ENCODE measurements at regions not wholly inside any gene's neighbourhood (a gene's known extent, or its start where the extent isn't known, plus 50 kb on each side); places are given as distances from the start of the nearest gene placed in this dataset.

GRCh38 chr3:7913283-7913682 lies 588.3 kb upstream of the LMCD1 start:
- no peak for DNase-seq (ENCODE audit: low spot score)

DNA sequence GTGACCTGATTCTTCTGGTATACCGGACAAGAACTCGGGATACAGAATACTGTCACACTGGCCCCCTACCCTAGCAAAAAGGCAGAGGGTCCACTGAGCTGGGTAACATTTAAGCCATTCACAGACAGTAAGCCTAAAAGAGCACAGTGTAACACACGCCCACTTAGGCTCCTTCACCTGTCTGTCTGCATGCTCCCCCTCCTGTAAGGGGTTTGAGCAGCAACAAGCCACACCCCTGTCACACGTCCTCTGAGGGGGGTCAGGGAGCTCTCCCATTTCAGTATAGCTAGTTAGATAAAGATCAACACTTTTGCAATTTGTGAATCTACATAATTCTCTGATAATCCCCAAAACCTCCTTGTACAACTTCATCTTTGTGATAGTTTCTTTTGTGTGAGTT lies 586.3 kb upstream of the LMCD1 start:
- DNase-seq (ENCODE audit: low spot score): no peak

GRCh38 chr3:7917443-7918151 lies 584.0 kb upstream of the LMCD1 start:
- no peak for DNase-seq (ENCODE audit: low spot score)

DNA sequence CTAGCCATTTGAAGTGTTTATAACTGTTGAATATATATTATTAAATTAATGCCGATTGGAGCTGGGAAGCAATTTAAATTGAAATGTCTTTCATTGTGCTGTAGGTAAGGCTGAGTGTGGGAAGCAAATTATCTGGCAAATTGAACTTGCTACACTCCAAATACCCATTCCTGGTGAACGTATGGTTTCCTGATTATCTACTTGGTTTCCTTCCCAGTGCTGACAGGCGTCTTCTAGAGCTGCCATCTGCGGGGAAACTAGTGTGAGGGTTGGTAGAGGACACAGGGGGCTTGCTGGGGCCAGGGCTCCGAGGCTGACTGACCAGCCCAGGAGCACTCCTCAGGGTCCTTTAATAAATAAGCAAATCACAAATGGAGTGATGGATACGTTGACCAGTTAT lies 581.4 kb upstream of the LMCD1 start:
- DNase-seq (ENCODE audit: low spot score): no peak

GRCh38 chr3:7924228-7924627 lies 577.4 kb upstream of the LMCD1 start:
- no peak for DNase-seq (ENCODE audit: low spot score)

DNA sequence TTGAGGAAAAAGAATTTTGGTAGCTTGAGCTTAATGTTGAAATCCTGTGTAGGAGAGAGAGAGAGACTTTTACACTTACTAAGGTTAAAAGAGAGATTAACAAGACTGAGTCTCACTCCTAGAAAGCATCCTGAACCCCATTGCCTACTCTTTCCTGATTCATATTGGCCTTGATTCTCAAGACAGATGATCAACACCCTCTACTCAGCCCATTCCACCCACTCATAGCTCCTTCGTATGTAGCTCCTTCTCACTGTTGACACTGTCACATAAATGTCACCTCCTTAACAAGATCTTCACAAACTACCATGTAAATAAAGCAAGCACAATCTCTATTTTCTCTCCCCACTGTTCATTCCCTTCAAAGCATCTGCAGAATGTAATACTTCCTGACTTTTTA lies 574.6 kb upstream of the LMCD1 start:
- DNase-seq (ENCODE audit: low spot score): no peak

DNA sequence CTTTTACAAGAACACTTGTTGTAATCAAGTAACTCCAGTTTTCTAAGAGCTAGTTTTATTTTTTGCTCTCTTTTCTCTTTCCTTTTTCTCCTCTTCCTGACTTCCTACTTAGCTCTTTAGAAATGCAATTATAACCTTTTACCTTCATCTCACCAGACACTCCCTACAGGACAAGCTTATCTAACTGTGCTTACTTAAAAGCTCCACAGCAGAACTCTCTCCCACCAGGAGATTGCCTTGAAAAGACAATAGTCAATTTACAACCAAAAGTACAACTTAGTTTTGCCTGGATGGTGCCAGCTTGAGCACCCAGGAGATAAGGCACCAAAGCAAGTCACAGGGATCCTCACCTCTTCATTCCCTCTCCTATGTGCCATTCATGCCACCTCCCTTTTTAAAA lies 573.8 kb upstream of the LMCD1 start:
- no peak for DNase-seq (ENCODE audit: low spot score)

GRCh38 chr3:7929319-7929889 lies 572.2 kb upstream of the LMCD1 start:
- no peak for DNase-seq (ENCODE audit: low spot score)

GRCh38 chr3:7934362-7934761 lies 567.3 kb upstream of the LMCD1 start:
- no peak for DNase-seq (ENCODE audit: low spot score)

DNA sequence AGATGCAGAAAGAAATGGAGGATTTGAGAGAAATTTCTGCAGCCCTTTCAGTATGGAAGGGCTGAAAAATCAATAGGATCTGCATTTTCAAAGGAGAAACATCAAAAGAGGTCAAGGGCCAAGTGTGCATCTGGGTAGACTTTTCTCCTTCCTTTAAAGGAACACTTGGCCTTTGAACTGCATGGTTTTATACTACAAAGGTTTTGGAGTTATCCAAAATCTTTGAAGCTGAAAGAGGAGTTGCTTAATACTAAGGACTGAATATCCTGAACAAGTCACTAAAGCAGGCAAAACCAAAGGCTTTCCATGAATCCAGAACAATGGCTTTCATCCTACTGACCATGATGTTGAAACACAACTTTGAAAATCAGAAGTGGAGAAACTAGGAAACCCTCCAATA lies 553.7 kb upstream of the LMCD1 start:
- DNase-seq (ENCODE audit: low spot score): no peak

DNA sequence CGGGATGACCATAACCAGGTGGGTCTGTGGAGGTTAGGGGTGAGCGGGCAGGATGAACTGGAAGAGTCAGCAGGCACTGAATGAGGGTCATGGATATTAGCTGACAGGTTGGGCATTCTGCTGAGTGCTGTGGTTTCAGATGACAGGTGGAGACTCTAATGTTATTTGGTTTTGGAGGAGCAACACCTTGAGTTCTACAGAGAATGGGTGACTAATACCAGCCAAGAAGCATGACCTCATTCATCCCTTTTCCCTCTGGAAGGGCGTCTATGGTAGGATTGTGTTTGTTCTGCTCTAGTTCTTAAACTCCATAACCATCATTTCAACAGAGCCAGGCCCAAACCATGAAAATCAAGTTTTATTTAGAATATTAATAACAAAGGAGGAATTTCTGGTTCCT lies 550.7 kb upstream of the LMCD1 start:
- no peak for DNase-seq (ENCODE audit: low spot score)

DNA sequence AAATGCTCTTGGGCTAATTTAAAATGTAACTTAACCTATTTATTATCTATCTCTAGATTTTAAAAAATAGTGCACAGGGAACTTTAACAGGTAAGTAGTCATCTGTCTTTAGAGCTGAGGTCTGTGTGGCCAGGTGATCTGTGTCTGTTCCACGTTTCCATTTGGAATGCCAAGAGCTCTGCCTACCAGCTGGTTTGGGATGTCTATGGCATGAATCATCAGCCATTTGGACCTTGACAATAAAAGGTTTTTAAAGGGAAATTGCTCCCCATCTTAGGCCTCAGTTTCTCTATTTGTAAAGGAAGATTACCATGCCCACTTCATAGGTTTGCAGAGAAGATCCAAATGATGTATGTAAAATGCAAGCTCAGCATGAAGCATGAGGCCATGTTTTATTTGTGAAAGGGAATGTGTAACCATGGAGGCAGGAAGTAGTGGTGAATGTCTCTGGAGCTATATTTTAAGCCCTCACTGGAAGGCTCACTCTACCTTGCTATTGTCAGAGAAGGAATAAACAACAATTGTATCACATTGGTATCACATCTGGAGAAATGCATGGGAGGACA lies 548.1 kb upstream of the LMCD1 start:
- no peak for DNase-seq (ENCODE audit: low spot score)

GRCh38 chr3:7957024-7957423 lies 544.6 kb upstream of the LMCD1 start:
- DNase-seq (ENCODE audit: low spot score): no peak

- DNase-seq (ENCODE audit: low spot score): no peak
Observed at GRCh38 chr3:7959094-7959493, 542.5 kb upstream of the LMCD1 start.

DNA sequence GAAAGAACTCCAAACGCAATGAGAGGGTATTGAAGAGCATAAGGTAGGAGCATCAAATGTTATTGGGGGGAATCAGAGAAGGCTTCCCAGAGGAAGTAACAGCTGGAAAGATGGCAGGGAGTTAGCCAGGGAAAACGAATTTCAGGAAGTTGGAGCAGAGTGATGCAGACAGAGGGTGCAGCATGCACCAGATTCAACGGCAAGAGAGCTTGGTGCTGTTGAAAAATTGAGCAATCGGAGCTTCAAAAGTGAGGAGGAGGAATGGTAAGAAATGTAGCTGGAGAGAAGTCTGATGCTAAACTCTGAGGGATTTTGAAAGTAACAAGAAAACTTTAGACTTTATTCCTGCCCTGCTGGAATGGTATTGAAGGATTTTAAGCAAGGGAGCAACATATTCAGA lies 541.0 kb upstream of the LMCD1 start:
- no peak for DNase-seq (ENCODE audit: low spot score)

DNA sequence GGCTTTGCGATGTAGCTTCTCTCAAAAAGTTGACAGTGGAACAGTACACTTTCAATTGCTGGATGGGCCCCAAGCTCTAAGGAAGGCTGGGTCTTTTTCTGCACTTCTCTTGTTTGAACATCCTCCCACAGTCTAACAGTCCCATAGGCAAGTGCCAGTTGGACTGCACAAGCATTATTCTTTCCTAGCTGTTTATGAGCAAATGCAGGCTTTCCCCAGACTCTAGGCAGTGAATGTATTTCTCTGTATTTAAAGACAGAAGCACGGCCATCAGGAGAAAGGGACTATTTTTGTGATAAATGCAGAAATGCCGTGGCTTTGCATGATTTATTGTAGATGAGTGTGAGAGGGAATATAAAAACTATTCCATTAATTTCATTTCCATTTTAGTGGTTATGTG lies 539.3 kb upstream of the LMCD1 start:
- DNase-seq (ENCODE audit: low spot score): no peak

GRCh38 chr3:7964899-7965298 lies 536.7 kb upstream of the LMCD1 start:
- DNase-seq (ENCODE audit: low spot score): no peak

GRCh38 chr3:7973006-7973405 lies 528.6 kb upstream of the LMCD1 start:
- no peak for DNase-seq (ENCODE audit: low spot score)

DNA sequence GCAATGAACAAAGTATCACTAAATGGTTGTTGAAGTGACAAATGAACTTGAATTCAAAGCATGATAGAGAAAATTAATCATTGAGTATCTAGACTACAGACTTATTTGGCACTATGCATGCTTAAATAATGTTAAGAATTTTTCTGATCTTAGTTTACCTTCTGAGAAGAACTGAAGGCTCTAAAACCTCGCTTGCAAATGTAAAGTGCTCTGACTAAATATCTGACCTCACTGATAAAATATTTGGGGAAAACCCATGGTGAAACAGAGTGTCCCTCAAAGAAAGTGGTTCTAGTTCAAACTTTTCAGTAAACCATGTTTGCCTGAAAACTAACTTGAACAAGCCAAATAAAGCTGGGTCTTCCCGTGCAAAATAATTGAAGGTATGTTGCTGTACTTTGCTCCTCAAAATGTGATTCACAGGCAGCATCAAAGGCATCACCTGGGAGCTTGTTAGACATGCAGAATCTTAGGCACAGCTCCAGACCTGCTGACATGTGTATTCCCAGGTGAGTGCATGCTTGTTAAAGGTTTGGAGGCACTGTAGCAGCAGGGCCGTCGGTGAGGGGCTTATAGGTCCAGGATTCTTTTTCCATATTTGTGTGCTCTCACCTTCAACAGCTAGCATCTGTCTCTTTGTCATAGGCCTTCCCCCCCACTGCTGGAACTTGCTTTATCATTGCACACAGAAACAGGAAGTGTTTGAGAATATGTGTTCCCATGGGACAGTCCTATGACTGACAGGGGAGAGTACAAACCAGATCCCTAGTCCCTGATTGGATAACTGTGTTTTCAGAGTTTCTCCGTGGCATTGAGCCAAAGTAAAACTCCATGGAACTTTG lies 524.2 kb upstream of the LMCD1 start:
- DNase-seq (ENCODE audit: low spot score): no peak

GRCh38 chr3:7978087-7978422 lies 523.6 kb upstream of the LMCD1 start:
- no peak for DNase-seq (ENCODE audit: low spot score)

GRCh38 chr3:7982126-7982525 lies 519.5 kb upstream of the LMCD1 start:
- no peak for DNase-seq (ENCODE audit: low spot score)

DNA sequence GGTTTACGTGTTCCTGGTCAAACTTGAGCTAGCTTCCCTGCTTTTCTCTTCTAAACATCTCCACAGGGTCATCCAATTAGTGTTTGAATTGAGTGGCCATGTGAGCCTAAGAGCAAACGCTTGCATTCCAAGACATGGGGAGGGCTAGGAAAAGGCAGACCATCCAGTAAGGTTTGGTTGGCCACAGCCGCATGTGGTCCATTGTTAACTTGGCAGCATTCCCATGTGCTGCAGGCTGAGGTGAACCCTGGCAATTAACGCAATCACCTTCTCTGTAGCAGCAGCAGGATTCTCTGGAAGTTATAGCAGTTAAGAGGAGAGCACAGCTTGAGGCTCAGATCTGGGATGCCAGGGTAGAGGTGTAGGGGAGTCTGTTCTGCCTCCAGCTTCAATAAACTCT lies 502.2 kb upstream of the LMCD1 start:
- DNase-seq (ENCODE audit: low spot score): no peak

DNA sequence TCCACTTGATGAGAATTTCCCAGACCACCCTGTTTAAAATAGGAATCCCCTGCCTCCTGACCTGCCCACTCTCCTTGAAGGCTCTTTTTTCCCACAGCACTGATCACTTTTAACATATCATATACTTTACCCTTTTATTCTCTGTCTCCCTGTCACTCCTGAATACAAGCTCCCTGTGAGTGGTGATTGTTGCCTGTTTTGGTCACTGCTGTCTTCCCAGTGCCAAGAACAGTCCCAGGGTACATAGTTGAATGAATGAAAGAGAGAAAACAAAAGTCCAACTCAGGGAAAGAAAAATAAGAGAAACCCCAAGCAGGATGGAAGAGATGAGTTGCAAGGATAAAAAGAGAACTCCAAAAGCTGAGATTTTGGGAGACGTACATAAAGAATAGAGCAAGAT lies 500.3 kb upstream of the LMCD1 start:
- DNase-seq (ENCODE audit: low spot score): no peak

Data from kidney capillary endothelial cell (primary cell).